Thoracic aorta (tissue), 2 donors: ENCODE measurements at regions not wholly inside any gene's neighbourhood (a gene's known extent, or its start where the extent isn't known, plus 50 kb on each side); places are given as distances from the start of the nearest gene placed in this dataset.
"Not testable (repeated sequence)": the region's sequence is repeated elsewhere in the genome, so short reads cannot be mapped to it uniquely, and the experiment has no call there.

Experiments
- ATAC-seq: fragments of 150-250 bp; one replicate; pipeline ENCODE4 v1.8.0; 2017; ENCODE audit warnings: low read depth; ENCODE audit not compliant: insufficient number of reproducible peaks, low FRiP score
- DNase-seq: peaks from one replicate; pipeline ENCODE4 v3.0.0-alpha.2; 2020; ENCODE audit warnings: low spot score
- H3K27ac ChIP-seq, 2 donors: fragments of 200-600 bp; sonication (generic); 1 replicate in 1 of 2; 2 replicates in 1 of 2; pipeline ENCODE4 v1.5.1; 2016; ENCODE audit warnings: mild to moderate bottlenecking in 2 of 2, moderate library complexity in 2 of 2
- H3K27me3 ChIP-seq: fragments of 200-600 bp; sonication (generic); replicated peaks from 2 replicates; pipeline ENCODE4 v1.6.0; 2016; ENCODE audit warnings: mild to moderate bottlenecking; ENCODE audit not compliant: insufficient read depth
- H3K36me3 ChIP-seq: fragments of 200-600 bp; sonication (generic); one replicate; pipeline ENCODE4 v1.5.1; 2016
- H3K4me1 ChIP-seq, 2 donors: fragments of 200-600 bp; sonication (generic); 1 replicate in 1 of 2; 2 replicates in 1 of 2; pipeline versions ENCODE4 v1.5.1 to v1.6.0; 2016; ENCODE audit warnings: low read depth in 2 of 2, mild to moderate bottlenecking in 1 of 2; ENCODE audit not compliant: control insufficient read depth in 1 of 2
- H3K4me3 ChIP-seq: fragments of 200-600 bp; sonication (generic); 2 replicates; pipeline ENCODE4 v1.5.1; 2016; ENCODE audit warnings: mild to moderate bottlenecking
- H3K9me3 ChIP-seq: fragments of 200-600 bp; sonication (generic); 2 replicates; pipeline ENCODE4 v1.5.1; 2016
- CTCF ChIP-seq: fragments of 200-600 bp; sonication (generic); IDR thresholded peaks from one replicate; pipeline ENCODE4 v1.5.1; 2019; ENCODE audit warnings: antibody characterized with exemption

DNA sequence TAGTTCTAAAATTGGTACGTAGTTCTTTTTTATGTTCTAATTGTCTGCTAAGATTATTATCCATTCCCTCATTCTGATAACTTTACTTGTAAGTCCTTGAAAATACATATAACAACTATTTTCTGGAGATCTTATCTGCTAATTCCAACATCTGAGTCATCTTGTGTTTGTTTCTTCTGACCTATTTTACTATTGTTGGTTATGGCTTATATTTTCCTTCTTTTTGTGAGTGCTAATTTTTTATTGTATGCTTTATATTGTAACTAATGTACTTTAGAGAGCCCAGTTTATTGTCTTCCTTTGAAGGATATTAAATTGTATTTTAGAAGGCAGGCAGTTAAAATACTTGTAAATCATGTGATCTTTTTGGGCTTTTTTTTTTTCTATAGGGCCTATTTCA is 149.3 kb upstream of the LRFN5 start:
- Histone ChIP-seq H3K9me3 (no peaks in the 10 kb centered on the region), H3K4me1 (no peaks in the 10 kb centered on the region), H3K27me3 (no peaks in the 10 kb centered on the region), H3K36me3 (no peaks in the 10 kb centered on the region), H3K4me3 (no peak overlapping the region), H3K27ac (no peak overlapping the region)
- TF ChIP-seq CTCF = no peak
- ATAC-seq = no peak
- DNase-seq = no peak

DNA sequence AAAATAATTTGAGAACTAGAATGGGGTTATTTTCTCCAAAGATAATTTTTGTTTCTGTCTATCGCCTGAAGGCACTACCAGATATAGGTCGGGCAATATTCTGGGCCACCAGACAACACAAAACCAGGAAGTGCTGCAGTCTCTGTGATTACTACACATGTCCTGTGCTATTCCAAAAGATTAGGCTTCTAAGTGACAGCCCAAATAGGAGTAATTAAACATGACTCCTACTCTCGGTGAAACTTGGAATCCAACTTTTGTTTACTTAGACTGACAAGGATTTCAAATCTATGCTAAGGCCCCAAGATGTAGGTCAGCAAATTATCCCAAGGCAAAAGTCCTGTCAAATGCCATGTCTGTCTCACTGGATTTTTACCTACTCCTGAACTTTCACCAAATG is 157.6 kb upstream of the LRFN5 start:
- H3K27me3 ChIP-seq = no peaks in the 10 kb centered on the region
- H3K4me3 ChIP-seq = no peak overlapping the region
- DNase-seq (no peak), ATAC-seq (no peak)
- H3K27ac ChIP-seq = no peak overlapping the region
- no peaks in the 10 kb centered on the region for H3K36me3 ChIP-seq
- H3K9me3 ChIP-seq = no peaks in the 10 kb centered on the region
- no peaks in the 10 kb centered on the region for H3K4me1 ChIP-seq
- TF ChIP-seq CTCF = no peak

DNA sequence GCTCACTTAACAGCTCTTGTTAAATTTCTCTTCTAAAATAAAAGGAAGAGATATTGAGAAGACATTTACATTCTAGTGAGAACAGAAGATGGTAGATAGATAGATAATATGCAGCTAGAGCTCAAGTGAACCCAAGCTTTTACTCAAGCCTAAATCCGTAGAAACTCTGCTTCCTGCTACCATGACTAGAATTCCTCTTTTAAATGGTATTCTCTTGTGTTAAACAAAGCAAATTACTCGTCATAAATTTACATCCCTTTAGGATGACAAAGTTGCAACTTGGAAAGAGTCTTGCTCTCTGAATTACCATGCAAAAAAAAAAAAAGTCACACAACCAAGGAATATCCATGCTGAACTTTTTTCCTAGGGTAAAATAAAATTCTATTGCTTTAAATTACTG is 160.7 kb upstream of the LRFN5 start:
- no peak for DNase-seq
- no peaks in the 10 kb centered on the region for H3K4me1 ChIP-seq
- H3K27ac ChIP-seq = no peak overlapping the region
- no peaks in the 10 kb centered on the region for H3K36me3 ChIP-seq
- no peak for TF ChIP-seq CTCF
- H3K4me3 ChIP-seq = no peak overlapping the region
- no peaks in the 10 kb centered on the region for H3K9me3 ChIP-seq
- H3K27me3 ChIP-seq = no peaks in the 10 kb centered on the region
- no peak for ATAC-seq

DNA sequence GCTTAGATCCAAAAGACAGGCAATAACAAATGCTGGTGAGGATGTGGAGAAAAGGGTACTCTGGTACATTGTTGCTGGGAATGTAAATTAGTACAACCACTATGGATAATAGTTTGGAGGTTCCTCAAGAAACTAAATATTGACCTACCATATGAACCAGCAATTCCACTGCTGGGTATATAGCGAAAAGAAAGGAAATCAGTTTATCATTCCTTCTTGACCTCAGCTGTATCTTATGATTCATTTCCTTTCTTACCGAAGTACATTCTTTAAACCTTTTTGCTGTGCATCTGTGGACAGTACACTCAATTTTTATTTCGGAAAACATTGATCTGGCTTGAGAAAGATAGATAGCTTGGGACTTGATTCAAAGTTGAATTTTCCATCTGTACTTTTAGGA is 183.2 kb upstream of the LRFN5 start:
- no peak for ATAC-seq

GRCh38 chr14:41421308-41421707 is 185.4 kb upstream of the LRFN5 start:
- H3K27me3 ChIP-seq, H3K36me3 ChIP-seq, ATAC-seq, H3K4me3 ChIP-seq, H3K9me3 ChIP-seq, H3K4me1 ChIP-seq, DNase-seq, H3K27ac ChIP-seq: not testable (repeated sequence)

More for the DNA sequence above, 183.2 kb upstream of the LRFN5 start:
- TF ChIP-seq CTCF = no peak
- Histone ChIP-seq H3K4me1 (no peaks in the 10 kb centered on the region), H3K36me3 (no peaks in the 10 kb centered on the region), H3K4me3 (no peak overlapping the region), H3K27me3 (no peaks in the 10 kb centered on the region), H3K27ac (no peak overlapping the region), H3K9me3 (no peaks in the 10 kb centered on the region)
- no peak for DNase-seq

- ATAC-seq (no peak), DNase-seq (no peak)
- Histone ChIP-seq H3K4me1 (no peaks in the 10 kb centered on the region), H3K4me3 (no peak overlapping the region), H3K9me3 (no peaks in the 10 kb centered on the region), H3K27ac (no peak overlapping the region), H3K27me3 (no peaks in the 10 kb centered on the region), H3K36me3 (no peaks in the 10 kb centered on the region)
- no peak for TF ChIP-seq CTCF
These were observed 187.0 kb upstream of the LRFN5 start for GRCh38 chr14:41419709-41420108.
